ENCODE measurements at regions not wholly inside any gene's neighbourhood (a gene's known extent, or its start where the extent isn't known, plus 50 kb on each side); places are given as distances from the start of the nearest gene placed in this dataset.

GRCh38 chr14:97180304-97181200 is 383.4 kb downstream of the VRK1 start (continued):
- TF ChIP-seq ZBTB21 (tag by site-specific recombination; IDR thresholded peaks at IDR 0.05) (peak; percentile 56; the same call in 1 of the 2 replicates), ZNF76 (tag by site-specific recombination; IDR thresholded peaks at IDR 0.05; ENCODE audit: borderline replicate concordance, low read depth) (no peak), INSM2 (tag by site-specific recombination; IDR thresholded peaks at IDR 0.05) (peak; percentile 70), ZNF561 (tag by site-specific recombination; IDR thresholded peaks at IDR 0.05; ENCODE audit: borderline replicate concordance) (no peak), ZNF214 (tag by site-specific recombination; IDR thresholded peaks at IDR 0.05; ENCODE audit: borderline replicate concordance) (no peak), ZNF140 (tag by site-specific recombination; IDR thresholded peaks at IDR 0.05) (no peak), ZNF133 (tag by site-specific recombination; IDR thresholded peaks at IDR 0.05) (no peak), KLF1 (tag by site-specific recombination; IDR thresholded peaks at IDR 0.05) (no peak), ZXDB (tag by site-specific recombination; IDR thresholded peaks at IDR 0.05) (no peak), GLI2 (tag by site-specific recombination; IDR thresholded peaks at IDR 0.05; ENCODE audit: borderline replicate concordance, low read depth) (no peak), HIC1 (tag by site-specific recombination; IDR thresholded peaks at IDR 0.05) (0 out of 2 replicates have a peak, but pooled peaks have one; percentile 43), ZNF18 (tag by site-specific recombination; IDR thresholded peaks at IDR 0.05) (no peak), ZNF354C (tag by site-specific recombination; IDR thresholded peaks at IDR 0.05; ENCODE audit: borderline replicate concordance, low read depth) (no peak), ZNF768 (tag by site-specific recombination; IDR thresholded peaks at IDR 0.05) (no peak), OSR2 (tag by site-specific recombination; IDR thresholded peaks at IDR 0.05) (no peak), ZNF639 (tag by site-specific recombination; IDR thresholded peaks at IDR 0.05) (no peak), REPIN1 (tag by site-specific recombination; IDR thresholded peaks at IDR 0.05; ENCODE audit: low read depth) (no peak), PATZ1 (tag by site-specific recombination; IDR thresholded peaks at IDR 0.05) (peak; percentile 17; the same call in 1 of the 2 replicates), ZNF692 (tag by site-specific recombination; IDR thresholded peaks at IDR 0.05) (peak; percentile 66), ZNF148 (tag by site-specific recombination; IDR thresholded peaks at IDR 0.05; ENCODE audit: borderline replicate concordance) (no peak), MZF1 (tag by site-specific recombination; IDR thresholded peaks at IDR 0.05; ENCODE audit: borderline replicate concordance) (no peak), GLI4 (tag by site-specific recombination; IDR thresholded peaks at IDR 0.05) (no peak), ZNF629 (tag by site-specific recombination; IDR thresholded peaks at IDR 0.05) (peak; percentile 51), ZEB2 (tag by site-specific recombination; IDR thresholded peaks at IDR 0.05) (peak; percentile 49; the same call in 1 of the 2 replicates)
